ENCODE measurements at regions not wholly inside any gene's neighbourhood (a gene's known extent, or its start where the extent isn't known, plus 50 kb on each side); places are given as distances from the start of the nearest gene placed in this dataset.
"Not testable (repeated sequence)": the region's sequence is repeated elsewhere in the genome, so short reads cannot be mapped to it uniquely, and the experiment has no call there.

- Histone ChIP-seq H3K27ac (ENCODE audit: low read depth, low read length) (no peak overlapping the region), H3K4me3 (ENCODE audit: low read depth, low read length) (no peak overlapping the region), H3K79me2 (ENCODE audit: control insufficient read depth, insufficient read depth, low read length, unreplicated experiment) (no peaks in the 10 kb centered on the region), H3K36me3 (ENCODE audit: insufficient read depth, low read length) (no peaks in the 10 kb centered on the region), H3K4me1 (ENCODE audit: control insufficient read depth, insufficient read depth, low read length, unreplicated experiment) (peaks cover 19% of the 10 kb centered on the region), H2AFZ (ENCODE audit: low read length, unreplicated experiment) (no peak overlapping the region), H3K27me3 (ENCODE audit: insufficient read depth, low read length) (no peaks in the 10 kb centered on the region)
Observed at GRCh38 chr12:116373572-116374206, 96.2 kb upstream of the MED13L start.

DNA sequence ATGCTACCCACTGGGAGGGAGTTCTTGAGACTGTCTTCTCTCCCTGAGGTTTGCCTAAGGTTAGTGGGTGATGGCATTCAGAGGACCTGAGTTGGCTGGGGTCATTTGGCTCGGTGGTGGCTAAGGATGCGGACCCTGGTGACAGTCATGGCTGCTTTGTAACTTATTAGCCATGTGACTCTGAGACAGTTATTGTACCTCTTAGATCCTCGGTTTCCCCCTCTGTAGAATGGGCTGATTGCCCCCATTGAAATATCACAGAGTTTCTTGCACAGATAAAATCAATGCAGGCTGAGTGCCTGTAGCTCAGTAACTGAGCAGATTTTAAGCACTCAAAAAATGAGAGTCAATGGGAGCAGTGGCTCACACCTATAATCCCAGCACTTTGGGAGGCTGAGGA lies 96.7 kb upstream of the MED13L start:
- Histone ChIP-seq H3K27me3 (ENCODE audit: insufficient read depth, low read length) (no peaks in the 10 kb centered on the region), H3K36me3 (ENCODE audit: insufficient read depth, low read length) (no peaks in the 10 kb centered on the region), H3K4me1 (ENCODE audit: control insufficient read depth, insufficient read depth, low read length, unreplicated experiment) (peaks cover 19% of the 10 kb centered on the region), H3K4me3 (ENCODE audit: low read depth, low read length) (no peak overlapping the region), H3K79me2 (ENCODE audit: control insufficient read depth, insufficient read depth, low read length, unreplicated experiment) (no peaks in the 10 kb centered on the region), H3K27ac (ENCODE audit: low read depth, low read length) (no peak overlapping the region), H2AFZ (ENCODE audit: low read length, unreplicated experiment) (no peak overlapping the region)

DNA sequence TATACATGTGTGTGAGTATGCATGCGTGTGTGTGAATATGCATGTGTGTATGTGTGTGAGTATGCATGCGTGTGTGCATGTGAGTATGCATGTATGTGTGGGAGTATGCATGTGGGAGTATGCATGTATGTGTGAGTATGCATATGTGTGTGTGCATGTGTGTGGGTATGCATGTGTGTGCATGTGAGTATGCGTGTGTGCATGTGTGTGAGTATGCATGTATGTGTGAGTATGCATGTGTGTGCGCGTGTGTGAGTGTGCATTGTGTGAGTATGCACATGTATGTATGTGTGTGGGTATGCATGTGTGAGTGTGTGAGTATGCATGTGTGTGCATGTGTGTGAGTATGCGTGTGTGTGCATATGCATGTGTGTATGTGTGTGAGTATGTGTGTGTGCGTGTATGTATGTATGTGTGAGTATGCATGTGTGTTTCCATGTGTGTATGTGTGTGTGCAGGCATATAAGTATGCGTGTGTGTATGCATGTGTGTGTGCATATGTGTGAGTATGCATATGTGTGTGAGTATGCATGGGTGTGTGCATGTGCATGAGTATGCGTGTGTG lies 97.9 kb upstream of the MED13L start:
- Histone ChIP-seq H3K79me2 (ENCODE audit: control insufficient read depth, insufficient read depth, low read length, unreplicated experiment) (no peaks in the 10 kb centered on the region), H3K4me3 (ENCODE audit: low read depth, low read length) (no peak overlapping the region), H3K36me3 (ENCODE audit: insufficient read depth, low read length) (no peaks in the 10 kb centered on the region), H3K27ac (ENCODE audit: low read depth, low read length) (no peak overlapping the region), H3K4me1 (ENCODE audit: control insufficient read depth, insufficient read depth, low read length, unreplicated experiment) (peaks cover 19% of the 10 kb centered on the region), H2AFZ (ENCODE audit: low read length, unreplicated experiment) (no peak overlapping the region), H3K27me3 (ENCODE audit: insufficient read depth, low read length) (no peaks in the 10 kb centered on the region)

DNA sequence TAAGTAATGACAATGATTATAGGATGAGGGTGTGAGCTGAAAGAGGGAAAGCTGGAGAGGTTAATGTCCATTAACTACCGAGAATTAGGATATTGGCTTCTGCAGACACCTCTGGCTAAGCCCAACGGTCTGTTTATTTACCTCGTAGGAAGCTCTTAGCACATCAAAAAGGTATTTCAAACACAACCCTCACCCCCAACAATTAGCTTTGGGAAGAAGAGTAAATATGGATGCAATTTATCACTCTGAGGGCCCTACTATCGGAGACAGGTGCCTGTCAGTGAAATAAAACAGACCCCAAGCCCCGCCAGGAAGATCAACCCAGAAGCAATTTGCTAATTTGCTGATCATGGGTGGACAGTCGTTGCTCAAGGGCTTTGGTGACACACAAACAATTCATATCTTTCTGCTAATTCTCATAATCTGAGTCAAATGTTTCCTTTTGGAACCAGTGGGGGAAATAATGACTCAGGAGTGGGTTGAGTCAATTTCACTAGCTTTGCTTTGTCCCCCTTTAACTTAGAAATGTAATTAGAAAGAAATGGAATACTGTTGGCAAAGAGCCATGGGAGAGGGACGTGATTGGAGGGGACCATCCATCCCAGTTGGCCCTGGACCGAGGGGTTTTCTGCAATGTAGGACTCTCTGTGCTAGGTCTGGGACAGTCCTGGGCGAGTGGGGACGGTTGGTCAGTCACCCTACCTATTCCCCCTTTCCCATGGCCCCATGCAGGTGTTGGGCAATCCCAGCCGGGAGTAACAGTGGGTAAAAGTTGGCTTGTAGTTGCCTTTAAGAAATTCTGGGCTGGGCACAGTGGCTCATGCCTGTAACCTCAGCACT lies 99.1 kb upstream of the MED13L start:
- Histone ChIP-seq H2AFZ (ENCODE audit: low read length, unreplicated experiment) (peak overlapping the region; percentile 16), H3K36me3 (ENCODE audit: insufficient read depth, low read length) (no peaks in the 10 kb centered on the region), H3K4me1 (ENCODE audit: control insufficient read depth, insufficient read depth, low read length, unreplicated experiment) (peaks cover 28% of the 10 kb centered on the region), H3K27me3 (ENCODE audit: insufficient read depth, low read length) (no peaks in the 10 kb centered on the region), H3K79me2 (ENCODE audit: control insufficient read depth, insufficient read depth, low read length, unreplicated experiment) (no peaks in the 10 kb centered on the region), H3K4me3 (ENCODE audit: low read depth, low read length) (peak overlapping the region; percentile 22; the same call in 1 of the 2 replicates), H3K27ac (ENCODE audit: low read depth, low read length) (peak overlapping the region; percentile 83)

DNA sequence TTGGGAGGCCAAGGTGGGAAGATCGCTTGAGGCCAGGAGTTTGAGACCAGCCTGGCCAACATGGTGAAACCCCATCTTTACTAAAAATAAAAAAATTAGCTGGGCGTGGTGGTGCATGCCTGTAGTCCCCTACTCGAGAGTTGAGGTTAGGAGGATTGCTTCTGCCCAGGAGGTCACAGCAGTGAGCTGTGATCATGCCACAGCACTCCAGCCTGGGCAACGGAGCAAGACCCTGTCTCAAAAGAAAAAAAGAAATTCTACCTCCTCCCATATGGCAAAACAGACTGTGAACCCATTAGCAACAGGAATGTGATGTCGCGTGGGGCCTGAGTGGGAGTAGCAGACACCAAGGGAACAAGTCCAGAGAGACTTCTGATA lies 99.7 kb upstream of the MED13L start:
- Histone ChIP-seq H3K4me1 (ENCODE audit: control insufficient read depth, insufficient read depth, low read length, unreplicated experiment) (peaks cover 34% of the 10 kb centered on the region), H3K27ac (ENCODE audit: low read depth, low read length) (peak overlapping the region; percentile 83)
- H3K36me3 ChIP-seq (ENCODE audit: insufficient read depth, low read length); H3K27me3 ChIP-seq (ENCODE audit: insufficient read depth, low read length); H3K79me2 ChIP-seq (ENCODE audit: control insufficient read depth, insufficient read depth, low read length, unreplicated experiment); H2AFZ ChIP-seq (ENCODE audit: low read length, unreplicated experiment); H3K4me3 ChIP-seq (ENCODE audit: low read depth, low read length): not testable (repeated sequence)

GRCh38 chr12:116378002-116378401 lies 100.5 kb upstream of the MED13L start:
- Histone ChIP-seq H3K79me2 (ENCODE audit: control insufficient read depth, insufficient read depth, low read length, unreplicated experiment) (no peaks in the 10 kb centered on the region), H3K27me3 (ENCODE audit: insufficient read depth, low read length) (no peaks in the 10 kb centered on the region), H2AFZ (ENCODE audit: low read length, unreplicated experiment) (no peak overlapping the region), H3K4me3 (ENCODE audit: low read depth, low read length) (no peak overlapping the region), H3K27ac (ENCODE audit: low read depth, low read length) (no peak overlapping the region), H3K36me3 (ENCODE audit: insufficient read depth, low read length) (no peaks in the 10 kb centered on the region), H3K4me1 (ENCODE audit: control insufficient read depth, insufficient read depth, low read length, unreplicated experiment) (peaks cover 42% of the 10 kb centered on the region)

DNA sequence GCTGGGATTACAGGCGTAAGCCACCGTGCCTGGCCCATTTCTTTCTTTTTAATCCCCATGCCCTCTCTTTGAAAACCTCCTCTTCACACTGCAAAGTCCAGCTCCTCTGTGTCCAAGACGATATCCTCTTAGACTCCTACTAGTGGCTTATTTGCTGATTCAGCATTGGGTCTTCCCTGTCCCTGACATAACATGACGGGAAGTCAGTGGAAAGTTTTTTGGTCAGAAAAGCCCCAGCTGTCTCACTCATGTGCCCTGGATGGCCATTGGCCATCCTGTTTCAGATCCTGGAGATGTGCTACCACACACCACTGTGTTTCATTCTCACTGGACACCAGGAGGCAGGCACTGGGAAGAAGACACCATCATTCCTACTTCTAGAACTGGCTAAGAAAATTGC lies 102.6 kb upstream of the MED13L start:
- Histone ChIP-seq H3K79me2 (ENCODE audit: control insufficient read depth, insufficient read depth, low read length, unreplicated experiment) (peaks cover 5% of the 10 kb centered on the region), H3K4me1 (ENCODE audit: control insufficient read depth, insufficient read depth, low read length, unreplicated experiment) (peaks cover 58% of the 10 kb centered on the region), H2AFZ (ENCODE audit: low read length, unreplicated experiment) (no peak overlapping the region), H3K4me3 (ENCODE audit: low read depth, low read length) (no peak overlapping the region), H3K27ac (ENCODE audit: low read depth, low read length) (no peak overlapping the region), H3K36me3 (ENCODE audit: insufficient read depth, low read length) (no peaks in the 10 kb centered on the region), H3K27me3 (ENCODE audit: insufficient read depth, low read length) (no peaks in the 10 kb centered on the region)

DNA sequence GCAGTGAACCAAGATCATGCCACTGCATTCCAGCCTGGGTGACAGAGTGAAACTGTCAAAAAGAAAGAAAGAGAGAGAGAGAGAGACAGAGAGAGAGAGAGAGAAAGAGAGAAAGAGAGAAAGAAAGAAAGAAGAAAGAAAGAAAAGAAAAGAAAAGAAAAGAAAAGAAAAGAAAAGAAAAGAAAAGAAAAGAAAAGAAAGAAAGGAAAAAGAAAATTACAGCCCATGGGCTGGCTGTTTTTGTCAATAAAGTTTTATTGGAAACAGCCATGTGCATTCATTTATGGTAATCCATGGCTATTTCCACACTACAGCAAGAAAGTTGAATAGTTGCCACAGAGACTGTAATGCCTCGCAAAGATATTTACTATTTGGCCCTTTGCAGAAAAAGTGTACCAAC lies 103.2 kb upstream of the MED13L start:
- H3K4me3 ChIP-seq (ENCODE audit: low read depth, low read length); H3K36me3 ChIP-seq (ENCODE audit: insufficient read depth, low read length); H2AFZ ChIP-seq (ENCODE audit: low read length, unreplicated experiment); H3K27me3 ChIP-seq (ENCODE audit: insufficient read depth, low read length); H3K79me2 ChIP-seq (ENCODE audit: control insufficient read depth, insufficient read depth, low read length, unreplicated experiment): not testable (repeated sequence)
- H3K27ac ChIP-seq (ENCODE audit: low read depth, low read length), result peak overlapping the region; percentile 92; the same call in 1 of the 2 replicates
- H3K4me1 ChIP-seq (ENCODE audit: control insufficient read depth, insufficient read depth, low read length, unreplicated experiment), result peaks cover 58% of the 10 kb centered on the region

DNA sequence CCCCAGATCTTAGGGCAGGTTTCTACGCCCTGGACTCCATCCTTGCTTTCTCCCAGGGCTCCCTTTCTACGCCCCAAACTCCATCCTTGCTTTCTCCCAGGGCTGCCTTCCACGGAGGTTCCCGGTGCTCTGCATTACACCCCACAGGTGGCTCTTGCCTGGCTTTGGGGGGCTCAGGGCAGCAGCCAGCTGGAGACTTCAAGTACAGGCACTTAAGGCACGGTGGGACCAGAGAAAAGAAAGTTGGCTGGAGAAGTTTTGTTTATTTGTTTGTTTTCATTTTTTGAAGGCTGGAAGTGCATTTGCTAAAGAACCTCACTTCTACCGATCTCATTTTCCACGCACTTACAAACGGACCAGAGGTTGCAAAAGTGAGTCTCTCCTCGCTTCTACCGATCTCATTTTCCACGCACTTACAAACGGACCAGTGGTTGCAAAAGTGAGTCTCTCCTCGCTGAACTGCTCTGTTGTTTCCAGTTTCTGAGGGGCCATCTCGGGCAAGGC lies 103.8 kb upstream of the MED13L start:
- H3K27me3 ChIP-seq (ENCODE audit: insufficient read depth, low read length), result no peaks in the 10 kb centered on the region
- no peaks in the 10 kb centered on the region for H3K36me3 ChIP-seq (ENCODE audit: insufficient read depth, low read length)
- peaks cover 5% of the 10 kb centered on the region for H3K79me2 ChIP-seq (ENCODE audit: control insufficient read depth, insufficient read depth, low read length, unreplicated experiment)
- H3K27ac ChIP-seq (ENCODE audit: low read depth, low read length), result peak overlapping the region; percentile 92
- H2AFZ ChIP-seq (ENCODE audit: low read length, unreplicated experiment), result no peak overlapping the region
- H3K4me1 ChIP-seq (ENCODE audit: control insufficient read depth, insufficient read depth, low read length, unreplicated experiment), result peaks cover 54% of the 10 kb centered on the region
- H3K4me3 ChIP-seq (ENCODE audit: low read depth, low read length), result peak overlapping the region; percentile 56; the same call in 1 of the 2 replicates

DNA sequence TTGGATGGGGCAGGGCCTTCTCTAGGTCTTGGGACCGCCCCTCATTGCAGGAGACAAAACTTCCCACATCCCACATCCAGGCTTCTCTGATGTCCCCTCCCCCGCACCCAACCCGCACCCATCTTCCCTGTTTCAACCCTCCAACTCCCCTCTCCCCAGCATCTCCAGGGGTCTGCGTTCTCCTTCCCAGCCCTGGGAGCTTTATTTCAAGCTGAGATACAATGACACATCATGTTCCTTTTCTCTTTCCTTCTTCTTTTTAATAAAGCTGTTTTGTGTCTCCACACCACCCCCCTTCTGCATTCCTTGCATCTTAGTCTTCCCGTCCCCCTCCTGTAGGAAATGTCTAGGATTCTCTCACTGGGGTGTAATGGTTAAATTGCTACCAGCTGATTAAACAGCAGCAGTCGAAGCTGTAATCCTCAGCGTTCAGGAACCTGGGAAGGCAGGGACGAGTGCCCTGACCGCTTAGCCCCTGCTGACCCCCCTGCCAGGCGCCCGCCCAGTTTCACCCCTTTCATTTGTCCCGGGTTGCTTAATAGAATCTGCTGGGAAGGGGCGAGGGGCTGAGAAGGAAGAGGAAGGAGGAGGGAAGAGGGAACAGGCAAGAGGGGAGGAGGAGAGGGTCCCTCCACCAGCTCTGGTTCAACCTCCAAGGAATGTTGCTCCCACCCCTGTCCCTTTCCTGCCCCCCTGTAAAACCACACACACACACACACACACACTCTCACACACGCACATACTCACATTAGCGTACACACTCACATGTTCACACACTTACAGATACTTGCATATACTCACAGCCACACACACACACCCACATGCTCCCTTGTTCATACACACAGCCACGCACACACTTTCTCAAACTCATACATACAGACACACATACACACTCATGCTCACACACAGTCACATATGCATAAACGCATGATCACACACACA lies 104.5 kb upstream of the MED13L start:
- H2AFZ ChIP-seq (ENCODE audit: low read length, unreplicated experiment), result peak overlapping the region; percentile 29
- peak overlapping the region; percentile 92 for H3K27ac ChIP-seq (ENCODE audit: low read depth, low read length)
- peak overlapping the region; percentile 56 for H3K4me3 ChIP-seq (ENCODE audit: low read depth, low read length)
- peaks cover 5% of the 10 kb centered on the region for H3K79me2 ChIP-seq (ENCODE audit: control insufficient read depth, insufficient read depth, low read length, unreplicated experiment)
- H3K27me3 ChIP-seq (ENCODE audit: insufficient read depth, low read length), result no peaks in the 10 kb centered on the region
- peaks cover 47% of the 10 kb centered on the region for H3K4me1 ChIP-seq (ENCODE audit: control insufficient read depth, insufficient read depth, low read length, unreplicated experiment)
- H3K36me3 ChIP-seq (ENCODE audit: insufficient read depth, low read length), result no peaks in the 10 kb centered on the region

Data from ACC112 (cell line).